Parathyroid adenoma (tissue), 2 donors: ENCODE measurements at regions not wholly inside any gene's neighbourhood (a gene's known extent, or its start where the extent isn't known, plus 50 kb on each side); places are given as distances from the start of the nearest gene placed in this dataset.

Experiments used
- H2AFZ ChIP-seq: fragments of 300-600 bp; sonication (generic); one replicate; pipeline ENCODE4 v1.7.0; 2017; ENCODE audit warnings: antibody characterized with exemption, mild to moderate bottlenecking
- H3K27ac ChIP-seq: fragments of 300-600 bp; sonication (generic); one replicate; pipeline ENCODE4 v1.7.0; 2017
- H3K27me3 ChIP-seq: fragments of 300-600 bp; sonication (generic); one replicate; pipeline ENCODE4 v1.7.0; 2017; ENCODE audit warnings: low read length; ENCODE audit not compliant: control insufficient read depth, insufficient read depth
- H3K36me3 ChIP-seq: fragments of 300-600 bp; sonication (generic); one replicate; pipeline ENCODE4 v1.7.0; 2017; ENCODE audit warnings: low read length; ENCODE audit not compliant: control insufficient read depth, insufficient read depth
- H3K4me1 ChIP-seq: fragments of 300-600 bp; sonication (generic); one replicate; pipeline ENCODE4 v1.7.0; 2017; ENCODE audit warnings: control low read depth
- H3K4me2 ChIP-seq: fragments of 300-600 bp; sonication (generic); one replicate; pipeline ENCODE4 v1.7.0; 2017; ENCODE audit warnings: low read length
- H3K4me3 ChIP-seq: fragments of 300-600 bp; sonication (generic); one replicate; pipeline ENCODE4 v1.7.0; 2017; ENCODE audit warnings: low read depth, low read length
- H3K79me2 ChIP-seq: fragments of 300-600 bp; sonication (generic); one replicate; pipeline ENCODE4 v1.7.0; 2017; ENCODE audit warnings: control low read depth
- H3K9ac ChIP-seq: fragments of 300-600 bp; sonication (generic); one replicate; pipeline ENCODE4 v1.7.0; 2017; ENCODE audit warnings: mild to moderate bottlenecking
- H3K9me3 ChIP-seq: fragments of 300-600 bp; sonication (generic); one replicate; pipeline ENCODE4 v1.7.0; 2017; ENCODE audit warnings: low read length; ENCODE audit not compliant: control insufficient read depth
- CTCF ChIP-seq: fragments of 300-600 bp; sonication (generic); IDR thresholded peaks from one replicate; pipeline ENCODE4 v1.7.0; 2017; ENCODE audit warnings: antibody characterized with exemption, mild to moderate bottlenecking
- donor health status: primary hyperparathyroidism.

GRCh38 chr2:220664272-220665107, 907.6 kb downstream of the EPHA4 start:
- H3K27me3 ChIP-seq: no peaks in the 10 kb centered on the region
- no peak overlapping the region for H3K9ac ChIP-seq
- H3K36me3 ChIP-seq: no peaks in the 10 kb centered on the region
- H3K4me1 ChIP-seq: no peaks in the 10 kb centered on the region
- no peak overlapping the region for H2AFZ ChIP-seq
- no peak for TF ChIP-seq CTCF
- no peaks in the 10 kb centered on the region for H3K79me2 ChIP-seq
- H3K4me3 ChIP-seq: no peak overlapping the region
- no peak overlapping the region for H3K4me2 ChIP-seq
- H3K9me3 ChIP-seq: no peaks in the 10 kb centered on the region
- H3K27ac ChIP-seq: no peak overlapping the region

- Histone ChIP-seq H3K27ac (no peak overlapping the region), H3K9ac (no peak overlapping the region), H3K4me3 (no peak overlapping the region), H3K36me3 (no peaks in the 10 kb centered on the region), H2AFZ (no peak overlapping the region), H3K79me2 (no peaks in the 10 kb centered on the region), H3K4me1 (no peaks in the 10 kb centered on the region), H3K9me3 (no peaks in the 10 kb centered on the region), H3K27me3 (no peaks in the 10 kb centered on the region), H3K4me2 (no peak overlapping the region)
- no peak for TF ChIP-seq CTCF
Measured at GRCh38 chr2:220665108-220665471, 907.0 kb downstream of the EPHA4 start.

GRCh38 chr2:220669324-220669723, 902.8 kb downstream of the EPHA4 start:
- Histone ChIP-seq H3K9ac (no peak overlapping the region), H3K27me3 (no peaks in the 10 kb centered on the region), H3K4me1 (no peaks in the 10 kb centered on the region), H3K9me3 (no peaks in the 10 kb centered on the region), H3K79me2 (no peaks in the 10 kb centered on the region), H3K4me2 (no peak overlapping the region), H3K27ac (no peak overlapping the region), H3K4me3 (no peak overlapping the region), H2AFZ (no peak overlapping the region), H3K36me3 (no peaks in the 10 kb centered on the region)
- TF ChIP-seq CTCF: no peak

GRCh38 chr2:220670511-220670910, 901.6 kb downstream of the EPHA4 start:
- no peaks in the 10 kb centered on the region for H3K79me2 ChIP-seq
- H3K9ac ChIP-seq: no peak overlapping the region
- H3K4me3 ChIP-seq: no peak overlapping the region
- H3K36me3 ChIP-seq: no peaks in the 10 kb centered on the region
- no peak overlapping the region for H2AFZ ChIP-seq
- no peak for TF ChIP-seq CTCF
- no peak overlapping the region for H3K4me2 ChIP-seq
- no peaks in the 10 kb centered on the region for H3K27me3 ChIP-seq
- H3K9me3 ChIP-seq: no peaks in the 10 kb centered on the region
- no peak overlapping the region for H3K27ac ChIP-seq
- no peaks in the 10 kb centered on the region for H3K4me1 ChIP-seq
